OCI-LY7 (cell line): ENCODE measurements at regions not wholly inside any gene's neighbourhood (a gene's known extent, or its start where the extent isn't known, plus 50 kb on each side); places are given as distances from the start of the nearest gene placed in this dataset.
"Not testable (repeated sequence)": the region's sequence is repeated elsewhere in the genome, so short reads cannot be mapped to it uniquely, and the experiment has no call there.

ENCODE experiments used
- CTCF ChIP-seq: fragments of 200-600 bp; sonication (generic); conservative IDR thresholded peaks from 2 replicates; pipeline ENCODE4 v1.5.1; 2014; ENCODE audit warnings: mild to moderate bottlenecking, antibody characterized with exemption, low read length, moderate library complexity, mixed read lengths
- EZH2phosphoT487 ChIP-seq: fragments of 200-600 bp; sonication (generic); IDR thresholded peaks from 2 replicates; pipeline ENCODE4 v1.6.1; 2018; ENCODE audit warnings: low read depth, borderline replicate concordance, mild to moderate bottlenecking, mixed run types, antibody characterized with exemption, low read length, moderate library complexity, mixed read lengths

DNA sequence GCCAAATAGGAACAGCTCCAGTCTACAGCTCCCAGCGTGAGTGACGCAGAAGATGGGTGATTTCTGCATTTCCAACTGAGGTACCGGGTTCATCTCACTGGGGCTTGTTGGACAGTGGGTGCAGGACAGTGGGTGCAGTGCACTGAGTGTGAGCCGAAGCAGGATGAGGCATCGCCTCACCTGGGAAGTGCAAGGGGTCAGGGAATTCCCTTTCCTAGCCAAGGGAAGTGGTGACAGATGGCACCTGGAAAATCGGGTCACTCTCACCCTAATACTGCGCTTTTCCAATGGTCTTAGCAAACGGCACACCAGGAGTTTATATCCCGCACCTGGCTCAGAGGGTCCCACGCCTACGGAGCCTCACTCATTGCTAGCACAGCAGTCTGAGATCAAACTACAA lies 56.7 kb upstream of the VPREB1 start:
- not testable (repeated sequence) for TF ChIP-seq CTCF, EZH2phosphoT487
